ENCODE measurements at regions not wholly inside any gene's neighbourhood (a gene's known extent, or its start where the extent isn't known, plus 50 kb on each side); places are given as distances from the start of the nearest gene placed in this dataset.

- Mint-ChIP-seq H3K9me3 (peaks cover 4% of the 10 kb centered on the region), H3K27ac (no peak overlapping the region)
Measured at GRCh38 chr7:84823530-84823929, 363.3 kb downstream of the SEMA3D start.

GRCh38 chr7:84822941-84823510 lies 363.8 kb downstream of the SEMA3D start:
- Mint-ChIP-seq H3K27ac (no peak overlapping the region), H3K36me3 (no peaks in the 10 kb centered on the region), H3K4me3 (no peak overlapping the region), H3K27me3 (ENCODE audit: low read depth) (no peaks in the 10 kb centered on the region), H3K4me1 (peaks cover 14% of the 10 kb centered on the region), H3K9me3 (peaks cover 4% of the 10 kb centered on the region)
- no peak for DNase-seq (ENCODE audit: low spot score in 2 of 2, unreplicated experiment in 2 of 2)
- TF ChIP-seq CTCF (IDR thresholded peaks at IDR 0.05; ENCODE audit: unreplicated experiment), result no peak

More at GRCh38 chr7:84823530-84823929, 363.3 kb downstream of the SEMA3D start:
- TF ChIP-seq CTCF (IDR thresholded peaks at IDR 0.05; ENCODE audit: unreplicated experiment), result no peak
- Mint-ChIP-seq H3K36me3 (no peaks in the 10 kb centered on the region), H3K27me3 (ENCODE audit: low read depth) (no peaks in the 10 kb centered on the region), H3K4me1 (peaks cover 14% of the 10 kb centered on the region), H3K4me3 (no peak overlapping the region)
- no peak for DNase-seq (ENCODE audit: low spot score in 2 of 2, unreplicated experiment in 2 of 2)

- no peak for TF ChIP-seq CTCF (IDR thresholded peaks at IDR 0.05; ENCODE audit: unreplicated experiment)
- Mint-ChIP-seq H3K9me3 (peaks cover 4% of the 10 kb centered on the region), H3K27me3 (ENCODE audit: low read depth) (no peaks in the 10 kb centered on the region), H3K36me3 (no peaks in the 10 kb centered on the region), H3K27ac (no peak overlapping the region), H3K4me3 (no peak overlapping the region), H3K4me1 (peaks cover 14% of the 10 kb centered on the region)
- DNase-seq (ENCODE audit: low spot score in 2 of 2, unreplicated experiment in 2 of 2), result no peak
Measured at GRCh38 chr7:84821671-84822534, 365.0 kb downstream of the SEMA3D start.

GRCh38 chr7:84820481-84820880 lies 366.4 kb downstream of the SEMA3D start:
- DNase-seq (ENCODE audit: low spot score in 2 of 2, unreplicated experiment in 2 of 2), result no peak
- H3K9me3 Mint-ChIP-seq, result peaks cover 4% of the 10 kb centered on the region
- H3K27me3 Mint-ChIP-seq (ENCODE audit: low read depth), result no peaks in the 10 kb centered on the region
- no peaks in the 10 kb centered on the region for H3K36me3 Mint-ChIP-seq
- H3K27ac Mint-ChIP-seq, result peak overlapping the region; percentile 44
- TF ChIP-seq CTCF (IDR thresholded peaks at IDR 0.05; ENCODE audit: unreplicated experiment), result no peak
- no peak overlapping the region for H3K4me3 Mint-ChIP-seq
- peaks cover 14% of the 10 kb centered on the region for H3K4me1 Mint-ChIP-seq

- H3K4me3 Mint-ChIP-seq, result no peak overlapping the region
- no peaks in the 10 kb centered on the region for H3K36me3 Mint-ChIP-seq
- no peak for TF ChIP-seq CTCF (IDR thresholded peaks at IDR 0.05; ENCODE audit: unreplicated experiment)
- peaks cover 14% of the 10 kb centered on the region for H3K4me1 Mint-ChIP-seq
- no peak overlapping the region for H3K27ac Mint-ChIP-seq
- no peaks in the 10 kb centered on the region for H3K27me3 Mint-ChIP-seq (ENCODE audit: low read depth)
- no peaks in the 10 kb centered on the region for H3K9me3 Mint-ChIP-seq
- DNase-seq (ENCODE audit: low spot score in 2 of 2, unreplicated experiment in 2 of 2), result no peak
Measured at GRCh38 chr7:84817016-84817415, 369.8 kb downstream of the SEMA3D start.

All from mesothelial cell of epicardium (in vitro differentiated cells).